GM21528 (cell line): ENCODE measurements at regions not wholly inside any gene's neighbourhood (a gene's known extent, or its start where the extent isn't known, plus 50 kb on each side); places are given as distances from the start of the nearest gene placed in this dataset.

Source experiments
- ATAC-seq: cut with Tn5 transposase; IDR thresholded peaks from one replicate; pipeline ENCODE4 v1.9.1; 2021; ENCODE audit warnings: mild to moderate bottlenecking, moderate library complexity; ENCODE audit not compliant: unreplicated experiment, low FRiP score

DNA sequence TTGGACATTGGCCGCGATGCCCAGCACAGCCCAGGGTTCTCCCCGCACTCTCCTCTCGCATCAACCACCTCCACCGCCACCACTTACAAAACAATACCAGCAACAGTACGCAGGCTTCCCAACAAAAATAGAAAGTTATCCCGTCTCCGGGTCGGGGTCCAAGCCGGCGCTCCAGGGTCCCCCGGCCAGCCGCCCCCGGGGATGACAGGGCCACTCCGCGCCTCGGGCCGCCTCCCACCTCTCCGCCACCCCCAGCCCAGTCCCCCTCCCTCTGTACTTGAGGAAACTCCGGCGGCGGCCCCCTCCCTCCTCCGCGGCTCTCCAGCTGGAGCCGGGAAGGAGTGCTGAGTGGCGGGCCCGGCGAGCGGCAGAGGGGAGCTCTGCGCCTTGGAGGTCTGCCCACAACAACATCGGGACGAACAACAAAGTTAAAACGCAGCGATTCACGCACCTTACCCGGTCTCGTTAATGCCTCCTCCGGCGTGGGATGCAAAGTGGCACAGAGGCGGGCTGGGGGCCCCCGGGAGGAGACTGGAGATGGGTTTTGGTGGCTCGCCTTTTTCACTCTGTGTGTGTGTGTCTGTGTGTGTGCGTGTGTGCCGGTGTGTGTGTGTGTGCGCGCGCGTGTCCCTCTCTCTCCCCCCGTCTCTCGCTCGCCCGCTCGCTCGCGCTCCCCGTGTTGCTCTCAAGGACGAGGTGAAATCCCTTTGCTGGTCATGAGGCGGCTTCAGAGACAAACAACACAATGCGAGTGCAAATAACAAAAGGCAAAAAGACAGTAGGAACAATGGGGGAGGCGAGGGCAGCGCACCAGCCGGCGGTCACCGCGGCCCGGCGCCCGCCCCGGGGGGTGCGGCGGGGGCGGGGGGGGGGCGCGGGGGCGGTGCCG, 386.8 kb downstream of the BCAT1 start:
- no peak for ATAC-seq

DNA sequence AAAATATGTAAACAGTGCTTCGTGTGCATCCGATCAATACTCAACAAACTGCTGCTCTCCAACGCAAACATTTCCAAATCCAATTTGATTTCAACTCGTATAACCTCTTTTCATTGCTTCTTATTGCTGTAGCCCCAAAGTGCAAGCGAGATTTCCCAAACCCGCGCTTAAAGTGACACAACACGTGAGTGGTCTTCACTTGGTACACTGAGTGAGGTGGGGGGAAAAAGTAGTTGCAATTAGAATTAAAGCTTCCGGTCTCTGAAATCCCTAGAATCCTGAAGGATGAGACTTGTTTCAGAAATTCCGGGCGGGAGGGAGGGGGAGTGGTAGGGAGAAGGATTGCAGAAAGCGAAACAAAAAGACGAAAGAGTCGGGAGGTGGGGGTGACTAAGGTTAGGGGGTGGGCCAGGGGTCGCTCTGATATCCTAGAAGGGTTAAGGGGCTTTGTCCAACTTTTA, 387.5 kb downstream of the BCAT1 start:
- no peak for ATAC-seq

DNA sequence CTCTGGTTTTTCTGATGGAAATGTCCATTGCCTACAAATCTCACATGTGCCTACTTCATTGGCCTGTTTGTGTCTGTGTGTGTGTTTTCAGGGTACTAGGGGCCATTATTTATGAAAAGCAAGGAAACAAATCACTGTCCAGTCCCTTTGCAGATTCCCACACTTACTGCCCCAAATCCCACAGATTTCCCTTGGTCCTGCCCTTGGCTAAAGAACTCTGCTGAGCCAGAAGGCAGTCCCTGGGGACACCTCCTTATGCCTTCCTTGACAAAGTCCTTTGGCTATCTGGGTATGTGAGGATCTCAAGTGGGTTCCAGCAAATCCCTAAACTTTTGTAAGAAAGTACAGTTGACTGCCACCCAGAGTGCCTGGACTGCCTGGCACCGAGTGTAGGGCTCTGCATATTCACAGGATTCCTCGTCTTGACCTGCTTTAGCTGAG, 388.1 kb downstream of the BCAT1 start:
- ATAC-seq = no peak

DNA sequence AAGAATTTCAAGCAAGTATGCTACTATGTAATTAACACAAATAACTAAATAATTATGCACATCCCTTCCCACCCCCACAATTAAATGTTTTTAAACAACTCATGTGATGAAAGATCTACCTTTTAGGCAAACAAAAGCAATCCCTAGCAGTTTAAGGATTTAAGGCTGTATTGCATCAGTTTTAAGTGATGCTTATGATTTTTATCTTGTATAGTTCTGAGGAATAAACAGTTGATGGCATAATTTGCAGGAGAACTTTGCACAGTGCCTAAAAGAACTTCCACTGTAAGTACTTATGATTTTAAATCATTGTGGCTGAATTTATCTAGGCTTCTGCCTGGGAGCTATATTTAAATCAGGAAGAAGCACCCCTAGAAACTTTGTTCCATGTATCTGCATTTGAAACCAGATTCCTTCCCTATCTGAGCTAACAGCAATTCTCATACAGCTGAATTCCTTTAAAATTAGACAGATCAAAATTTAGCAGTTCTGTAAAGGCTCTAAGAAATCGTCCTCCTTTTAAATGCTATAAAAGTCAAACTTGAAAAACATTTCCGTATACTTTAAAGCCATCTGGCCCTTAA, 388.6 kb downstream of the BCAT1 start:
- ATAC-seq = no peak

DNA sequence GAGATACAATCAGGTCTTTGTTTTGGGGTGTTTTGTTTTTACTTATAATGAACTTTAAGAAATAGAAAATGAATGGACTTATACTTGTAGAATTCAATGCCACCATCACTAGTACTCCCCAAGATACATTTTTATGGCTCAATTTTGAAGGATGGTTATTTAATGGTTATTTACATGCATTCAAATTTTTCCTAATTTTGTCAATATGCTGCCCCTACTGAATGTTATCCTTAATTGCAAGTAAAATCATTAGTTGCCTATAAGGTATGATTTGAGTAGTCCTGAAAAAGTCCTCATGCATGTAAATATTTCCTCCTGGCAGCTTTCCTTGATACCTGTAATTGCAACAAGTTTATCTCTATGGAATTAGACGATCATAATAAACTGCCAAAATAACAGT, 391.2 kb downstream of the BCAT1 start:
- ATAC-seq = no peak

DNA sequence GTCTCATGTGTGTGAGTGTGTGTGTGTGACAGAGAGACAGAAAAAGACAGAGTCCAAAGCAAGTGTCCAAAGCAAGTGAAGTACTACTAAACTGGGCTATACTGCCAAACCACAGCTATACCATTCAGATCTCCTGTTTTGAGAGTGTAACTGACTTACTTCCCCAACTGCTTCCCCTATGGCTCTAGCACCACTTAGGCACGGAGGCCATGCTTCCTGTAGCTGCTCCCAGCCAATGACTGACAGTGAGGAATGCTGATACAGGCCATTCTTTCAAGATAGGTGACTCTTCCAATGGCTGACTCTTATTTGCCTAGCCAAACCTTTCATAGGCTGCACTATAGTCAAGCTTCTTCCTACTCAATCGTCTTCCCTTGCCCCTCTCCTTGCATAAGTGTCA, 393.2 kb downstream of the BCAT1 start:
- ATAC-seq = no peak

DNA sequence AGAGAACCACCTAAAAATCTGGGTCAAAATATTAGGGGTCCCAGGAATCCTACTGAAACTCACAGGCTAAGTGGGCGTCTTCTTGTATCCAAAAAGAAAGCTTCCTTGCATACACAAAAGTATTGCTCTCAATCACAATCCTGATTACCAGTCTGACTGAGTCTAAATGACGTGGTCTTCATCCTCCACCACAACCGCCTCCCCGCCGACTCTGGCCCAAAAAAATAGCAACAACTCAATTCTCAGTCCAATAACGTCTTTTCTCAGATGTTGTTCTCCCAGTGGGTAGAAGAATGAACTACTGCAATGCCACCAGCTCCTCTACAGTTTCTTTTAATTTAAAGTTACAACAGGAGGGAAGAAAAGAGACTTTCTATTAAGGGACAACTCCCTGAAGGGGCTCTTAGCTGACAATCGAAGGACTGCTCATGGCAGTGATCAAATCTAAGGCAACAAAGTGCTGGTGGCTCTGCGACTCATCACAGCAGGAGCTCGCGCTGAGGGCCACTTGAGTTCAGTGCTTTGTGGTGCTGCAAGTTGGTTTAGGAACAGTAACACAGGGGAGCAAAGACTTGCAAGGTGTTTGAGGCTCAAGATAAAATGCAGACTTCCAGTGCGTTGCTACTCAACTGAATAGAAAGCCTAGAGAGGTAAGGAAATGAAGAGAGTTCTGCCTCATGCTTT, 394.1 kb downstream of the BCAT1 start:
- ATAC-seq = no peak

DNA sequence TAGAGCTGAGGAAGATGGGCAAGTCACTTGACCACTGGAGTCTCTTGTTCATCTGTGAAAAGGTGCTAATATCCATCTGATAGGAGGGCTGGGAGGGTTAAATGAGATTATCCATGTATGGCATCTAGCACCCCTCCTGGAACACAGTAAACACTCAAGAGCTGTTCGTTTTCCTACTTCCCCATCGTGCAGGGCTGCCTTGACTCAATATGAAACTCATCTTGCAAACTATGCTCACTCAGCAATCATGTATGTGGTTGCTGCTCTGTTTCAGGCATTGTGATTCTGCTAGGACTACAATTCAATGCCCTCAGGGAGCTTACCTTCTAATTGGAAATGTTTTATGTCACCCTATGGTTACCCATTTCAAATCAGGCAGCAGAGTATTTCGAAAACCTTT, 395.6 kb downstream of the BCAT1 start:
- ATAC-seq = no peak

DNA sequence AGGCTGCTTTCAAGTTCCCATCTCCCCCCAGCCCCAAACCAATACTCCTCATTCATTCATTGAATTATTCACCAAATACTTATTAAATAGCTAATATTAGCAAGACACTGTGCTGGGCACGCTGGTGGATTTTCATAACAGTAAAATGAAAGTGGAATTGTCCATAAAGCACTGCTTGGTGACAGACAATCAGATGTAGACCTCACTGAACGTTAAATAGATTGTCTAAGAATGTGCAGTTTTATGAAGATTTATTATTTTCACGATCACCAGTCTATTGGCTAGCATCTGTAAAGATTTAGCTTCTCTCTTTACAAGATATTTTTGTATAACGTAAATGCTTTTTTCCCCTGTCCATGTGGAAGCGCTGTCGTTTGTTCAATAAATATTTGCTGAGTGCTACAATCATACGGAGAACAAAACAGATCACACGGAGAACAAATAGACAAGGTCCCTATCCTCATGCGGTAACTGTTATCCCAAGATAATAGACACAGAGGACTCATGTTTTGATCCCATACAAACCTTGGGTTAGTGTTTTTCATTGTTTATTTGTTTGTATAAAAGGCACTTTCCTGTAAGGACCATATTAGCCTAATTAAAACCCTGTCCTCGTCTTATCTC, 397.6 kb downstream of the BCAT1 start:
- ATAC-seq = no peak

DNA sequence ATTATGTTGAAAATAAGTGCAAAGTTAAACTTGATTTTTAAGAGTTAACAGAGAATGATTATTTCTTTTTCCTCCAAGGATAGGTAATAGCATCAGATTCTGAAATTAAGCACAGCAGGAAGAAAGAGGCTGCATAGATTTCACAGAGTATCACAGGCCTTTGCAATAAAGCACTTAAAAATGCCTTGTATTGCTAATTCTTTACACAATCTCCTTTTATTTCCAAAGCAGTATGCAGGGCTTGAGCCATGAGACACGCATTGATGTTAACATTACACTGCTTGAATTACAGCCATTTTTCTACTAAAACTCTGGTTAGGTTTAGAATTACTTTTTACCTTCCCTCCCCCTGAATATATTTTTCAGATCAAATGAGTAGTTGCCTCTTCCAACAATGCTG, 398.3 kb downstream of the BCAT1 start:
- no peak for ATAC-seq

DNA sequence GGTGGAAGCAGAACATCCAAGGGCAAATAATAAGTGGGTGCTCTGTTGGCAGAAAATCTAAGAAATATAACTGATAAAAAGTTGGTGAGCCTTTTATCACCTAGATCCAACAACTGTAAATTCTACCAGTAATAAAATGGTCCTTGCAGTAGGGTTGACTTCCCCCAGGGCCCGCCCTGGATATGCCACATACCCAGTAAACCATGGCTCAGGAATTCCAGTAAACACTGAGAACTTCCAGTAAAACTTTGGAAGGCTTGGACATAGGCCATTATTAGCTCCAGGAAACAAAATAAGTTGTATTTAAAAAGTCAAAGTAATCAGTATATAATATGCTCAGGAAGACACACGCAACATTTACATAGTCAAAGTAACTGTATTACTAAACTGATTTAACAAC, 402.2 kb downstream of the BCAT1 start:
- no peak for ATAC-seq

DNA sequence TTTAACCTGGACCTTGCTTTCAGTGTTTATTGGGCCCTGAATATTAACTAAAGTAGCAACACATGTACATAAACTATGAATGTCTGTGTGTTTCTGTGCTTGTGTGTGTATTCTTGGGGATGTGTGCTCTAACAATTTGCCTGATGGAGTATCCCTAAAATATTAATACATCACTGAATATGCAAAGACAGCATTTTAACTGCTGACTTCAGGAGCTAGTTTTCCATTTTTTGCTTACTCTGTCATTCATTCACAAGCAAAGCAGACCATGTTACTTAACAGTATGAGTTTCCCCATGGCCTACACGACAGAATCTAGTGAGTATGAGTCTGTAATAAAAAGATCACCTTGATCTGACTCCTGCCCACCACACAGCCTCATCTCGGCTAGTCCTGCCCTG, 402.8 kb downstream of the BCAT1 start:
- ATAC-seq = no peak

DNA sequence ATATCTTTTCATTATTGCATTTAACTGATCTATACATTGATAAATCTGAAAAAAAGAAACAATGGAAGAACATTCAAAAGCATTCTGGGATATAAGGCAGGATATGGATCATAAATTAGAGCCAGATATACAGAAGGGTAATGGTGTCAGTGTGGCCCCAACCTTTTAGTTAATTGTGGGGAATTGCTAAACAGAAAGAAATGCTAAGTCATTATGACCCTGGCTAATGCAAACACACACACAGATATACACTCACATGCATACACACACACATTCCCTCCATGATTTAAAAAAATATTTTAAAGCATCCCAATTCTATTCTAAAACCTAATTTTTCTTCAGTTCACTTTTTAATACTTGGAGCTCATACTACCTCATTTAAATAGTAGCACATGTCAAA, 404.5 kb downstream of the BCAT1 start:
- ATAC-seq = no peak

DNA sequence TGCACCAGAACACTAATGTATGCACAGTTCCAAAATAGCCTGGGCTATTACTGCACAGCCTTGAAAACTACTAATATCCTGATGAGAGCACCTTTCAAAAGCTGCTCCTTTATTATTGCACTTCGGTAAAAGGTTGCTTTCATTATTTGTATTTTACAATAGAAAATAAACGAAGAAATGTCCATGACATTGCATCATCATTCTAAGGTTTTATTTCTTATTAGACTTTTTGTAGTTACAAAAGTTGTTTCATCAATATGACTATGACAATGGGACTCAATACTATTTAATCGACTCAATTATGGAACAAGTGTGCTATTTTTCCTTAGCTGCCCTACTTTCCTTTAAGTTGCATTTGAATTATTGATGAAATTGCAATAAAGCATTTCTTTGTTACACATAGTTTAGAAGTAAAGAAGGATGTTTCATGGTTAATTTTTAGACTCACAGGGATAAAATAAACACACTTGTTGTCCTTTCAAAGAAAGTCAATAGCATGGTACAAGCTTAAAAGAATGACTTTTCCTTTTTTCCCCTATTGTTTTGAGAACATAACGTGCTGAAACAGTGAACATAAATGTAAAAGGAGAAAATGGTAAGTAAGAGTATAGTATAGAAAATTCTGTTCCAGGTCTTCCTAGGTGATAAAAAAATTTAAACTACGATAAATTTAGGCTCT, 407.6 kb downstream of the BCAT1 start:
- no peak for ATAC-seq

DNA sequence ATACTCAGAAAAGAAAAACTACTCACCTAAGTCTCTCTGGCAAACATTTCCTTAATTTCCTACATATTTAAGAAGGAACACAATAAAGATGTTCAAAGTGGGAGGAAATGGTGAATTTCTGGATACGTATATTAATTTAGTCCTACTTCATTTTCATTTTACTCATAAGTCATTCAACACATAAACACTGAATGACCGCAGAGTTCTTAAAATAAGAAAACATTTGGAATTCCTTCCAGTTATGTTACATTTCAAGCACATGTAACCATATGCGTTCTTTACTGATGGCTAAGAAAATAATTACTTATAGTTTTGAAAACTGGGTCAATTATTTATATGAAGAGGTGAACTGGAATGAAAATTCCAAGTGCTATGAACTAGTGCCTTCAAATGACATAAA, 409.3 kb downstream of the BCAT1 start:
- no peak for ATAC-seq

DNA sequence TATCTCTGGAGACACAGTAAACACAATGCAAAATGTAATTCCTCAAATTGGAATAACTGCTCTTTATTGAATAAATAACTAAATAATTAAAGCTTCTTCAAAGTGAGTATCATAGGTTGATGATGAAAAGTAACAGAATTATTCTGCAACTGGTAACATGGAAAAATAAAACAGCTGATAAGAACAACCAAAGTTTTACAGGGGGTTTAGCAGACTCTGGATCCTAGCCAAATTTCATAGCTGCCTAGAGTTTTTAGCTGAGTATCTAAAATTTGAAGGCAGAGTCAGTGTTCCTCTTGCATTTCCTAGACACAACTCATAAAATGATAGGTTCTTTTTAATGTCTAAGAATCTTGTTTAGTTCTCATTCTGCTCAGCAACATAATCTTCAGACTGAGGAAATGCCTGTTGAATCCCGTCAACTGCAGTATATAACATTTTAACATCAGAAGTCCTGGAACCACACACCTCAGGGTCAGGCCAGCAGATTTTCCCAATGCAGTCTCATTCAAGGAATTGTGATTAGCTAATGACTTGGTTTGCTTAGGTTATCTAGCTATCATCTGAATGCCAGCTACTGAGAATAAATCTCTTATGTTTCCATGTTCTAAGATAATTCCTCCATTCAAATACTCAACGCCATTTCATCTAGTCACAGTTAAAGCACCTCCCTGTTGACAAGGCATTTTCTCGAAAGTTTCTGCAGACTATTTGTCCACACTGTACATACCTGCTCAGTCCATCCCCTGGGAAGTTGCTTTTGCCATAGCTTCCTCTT, 411.6 kb downstream of the BCAT1 start:
- ATAC-seq = no peak

DNA sequence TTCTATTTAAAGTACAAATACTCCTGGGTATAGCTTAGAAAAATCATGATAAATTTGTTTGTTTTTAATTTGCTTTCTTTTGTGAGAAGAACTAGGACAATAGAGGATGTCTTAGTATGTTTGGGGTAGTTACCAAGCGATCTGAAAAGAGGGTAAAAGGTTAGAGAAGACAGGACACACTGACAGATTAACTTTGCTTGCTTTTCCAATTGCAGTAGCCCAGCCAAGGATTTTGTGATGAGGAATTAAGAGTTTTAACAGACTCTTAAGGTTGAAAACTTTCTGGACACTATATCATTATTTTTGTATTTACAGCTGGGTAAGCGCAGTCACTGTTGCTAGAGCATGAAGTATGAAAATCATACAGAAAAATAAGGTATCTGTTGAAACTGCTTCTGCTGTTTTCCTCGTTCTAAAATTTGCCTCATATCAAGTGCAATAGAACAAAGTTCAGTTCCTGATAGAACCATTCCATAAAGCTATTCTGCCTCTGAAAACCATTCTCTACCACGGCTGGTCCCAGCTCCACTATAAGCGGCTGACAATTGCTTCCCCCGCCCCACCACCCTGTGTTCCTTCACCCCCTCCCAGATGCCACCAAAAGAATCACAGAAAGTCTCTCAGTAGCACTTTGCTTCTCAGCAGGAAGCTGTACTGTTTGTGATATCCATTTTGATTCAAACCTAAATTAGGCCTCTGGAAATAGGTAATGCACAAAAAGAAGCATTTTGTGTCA, 413.4 kb downstream of the BCAT1 start:
- no peak for ATAC-seq

DNA sequence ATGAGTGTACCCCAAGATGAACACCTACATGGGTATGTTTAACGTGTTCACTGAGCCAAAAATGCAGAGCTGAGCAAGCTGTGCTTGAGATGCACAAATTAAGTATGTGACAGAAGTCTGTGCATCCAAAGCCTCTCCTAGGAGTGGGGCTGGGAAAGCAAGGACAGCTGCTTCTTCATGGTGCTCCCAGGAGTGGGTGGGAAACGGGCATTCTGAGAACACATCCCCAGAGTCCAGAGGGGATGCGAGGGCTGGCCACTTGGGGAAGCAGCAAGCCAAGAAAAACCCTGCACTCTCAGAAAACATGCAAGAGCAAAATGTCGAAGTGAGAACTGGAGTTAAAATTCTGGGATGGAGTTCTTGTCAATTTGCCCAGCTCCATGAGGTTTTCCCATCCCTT, 414.3 kb downstream of the BCAT1 start:
- ATAC-seq = no peak

DNA sequence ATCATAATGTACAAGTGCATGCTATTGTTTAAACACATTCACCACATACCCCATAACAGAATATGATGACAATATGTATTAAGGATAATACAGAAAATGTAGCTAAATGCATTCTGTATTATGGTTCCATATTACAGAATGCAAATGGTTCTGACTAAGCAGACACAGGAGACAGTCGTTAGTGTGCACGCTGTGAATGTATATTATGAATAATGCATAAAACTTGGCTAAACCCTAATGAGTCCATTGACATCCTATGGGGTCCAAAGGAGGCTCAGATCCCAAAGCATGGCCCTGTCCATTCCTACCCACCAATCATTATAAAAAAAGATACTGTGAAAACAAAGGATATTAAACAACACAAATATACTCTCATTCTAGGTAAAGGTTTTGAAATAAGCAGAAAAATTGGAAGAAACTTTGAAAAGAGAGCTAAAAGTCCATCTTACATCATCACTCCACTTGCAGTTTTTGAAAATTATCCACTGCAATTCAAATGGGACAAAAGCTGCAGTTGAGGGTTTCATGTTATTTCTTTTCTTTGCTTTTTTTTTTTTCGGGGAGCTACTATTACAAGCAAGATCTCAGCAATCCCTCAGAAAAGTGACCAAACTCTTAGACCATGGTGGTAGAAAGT, 415.1 kb downstream of the BCAT1 start:
- no peak for ATAC-seq
